ENCODE measurements at regions not wholly inside any gene's neighbourhood (a gene's known extent, or its start where the extent isn't known, plus 50 kb on each side); places are given as distances from the start of the nearest gene placed in this dataset.

GRCh38 chr18:78145096-78145495 lies 834.5 kb upstream of the SALL3 start:
- DNase-seq (ENCODE audit: low read depth): no peak

DNA sequence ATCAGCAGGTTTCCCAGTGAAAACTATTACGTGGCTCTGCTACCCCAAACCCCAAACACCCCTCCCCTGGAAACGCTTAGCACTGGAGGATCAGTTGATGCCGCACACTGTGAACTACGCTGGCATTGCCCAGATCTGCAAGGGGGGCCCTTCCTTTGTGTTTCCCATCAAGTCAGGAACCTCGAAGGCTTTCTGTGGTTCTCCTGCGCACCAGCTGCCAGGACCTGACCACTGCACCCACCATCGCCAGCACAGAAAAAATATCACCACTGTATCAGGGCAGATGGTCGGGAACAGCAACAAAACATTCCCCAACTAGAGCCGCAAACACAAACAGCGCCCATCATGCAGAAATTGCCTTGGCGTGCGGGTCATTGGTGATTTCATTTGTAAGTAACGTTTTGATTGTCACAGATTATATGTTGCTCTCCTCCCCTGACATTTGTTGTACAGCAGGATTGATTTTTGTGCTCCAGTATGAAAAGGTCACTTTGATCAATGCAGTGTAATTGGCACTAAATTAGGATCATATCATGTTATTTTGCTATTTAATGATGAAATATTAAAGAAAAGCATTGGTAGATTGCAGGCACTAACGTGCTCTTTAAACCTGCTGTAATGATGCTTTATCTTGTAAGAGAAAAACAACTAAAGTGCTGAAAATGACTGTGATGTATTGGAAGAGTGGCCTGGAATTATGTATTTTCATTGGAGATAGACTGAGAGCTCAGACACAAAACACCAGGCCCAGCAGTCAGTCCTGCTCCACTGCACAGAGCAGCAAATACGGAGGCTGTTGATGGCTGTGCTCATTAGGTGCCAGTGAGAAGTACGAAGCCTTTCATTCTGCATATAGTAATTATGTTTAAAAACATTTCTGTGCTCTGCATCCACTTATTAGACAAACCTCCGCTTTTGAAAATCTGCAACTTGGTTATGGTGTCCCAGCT lies 833.2 kb upstream of the SALL3 start:
- no peak for DNase-seq (ENCODE audit: low read depth)

GRCh38 chr18:78150590-78150989 lies 829.0 kb upstream of the SALL3 start:
- DNase-seq (ENCODE audit: low read depth): no peak

- DNase-seq (ENCODE audit: low read depth): no peak
These were observed 828.4 kb upstream of the SALL3 start for GRCh38 chr18:78151234-78151633.

- DNase-seq (ENCODE audit: low read depth): no peak
These were observed 827.5 kb upstream of the SALL3 start for GRCh38 chr18:78151948-78152725.

GRCh38 chr18:78153362-78153761 lies 826.3 kb upstream of the SALL3 start:
- no peak for DNase-seq (ENCODE audit: low read depth)

- no peak for DNase-seq (ENCODE audit: low read depth)
These were observed 825.2 kb upstream of the SALL3 start for GRCh38 chr18:78154444-78154843.

- DNase-seq (ENCODE audit: low read depth): no peak
These were observed 824.8 kb upstream of the SALL3 start for GRCh38 chr18:78154853-78155252.

DNA sequence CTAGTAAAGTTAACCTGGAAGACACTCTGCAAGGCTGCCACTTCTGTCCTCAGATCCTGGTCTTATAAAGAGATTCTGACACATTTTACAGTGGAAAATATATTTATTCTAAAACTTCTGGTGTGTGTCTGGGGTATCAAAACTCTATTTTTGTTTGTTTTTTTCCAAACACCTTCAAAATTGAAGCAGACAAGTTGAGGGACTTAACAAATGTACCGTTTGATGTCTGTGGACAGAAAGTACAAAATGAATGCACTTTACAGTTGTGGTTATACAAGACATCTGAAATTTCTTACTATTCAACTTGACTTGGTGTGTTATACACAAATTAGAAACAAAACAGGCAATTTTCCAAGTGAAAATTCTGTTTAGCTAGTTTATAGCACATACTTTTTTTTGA lies 823.2 kb upstream of the SALL3 start:
- DNase-seq (ENCODE audit: low read depth): peak; percentile 5

GRCh38 chr18:78158943-78159342 lies 820.7 kb upstream of the SALL3 start:
- DNase-seq (ENCODE audit: low read depth): no peak

DNA sequence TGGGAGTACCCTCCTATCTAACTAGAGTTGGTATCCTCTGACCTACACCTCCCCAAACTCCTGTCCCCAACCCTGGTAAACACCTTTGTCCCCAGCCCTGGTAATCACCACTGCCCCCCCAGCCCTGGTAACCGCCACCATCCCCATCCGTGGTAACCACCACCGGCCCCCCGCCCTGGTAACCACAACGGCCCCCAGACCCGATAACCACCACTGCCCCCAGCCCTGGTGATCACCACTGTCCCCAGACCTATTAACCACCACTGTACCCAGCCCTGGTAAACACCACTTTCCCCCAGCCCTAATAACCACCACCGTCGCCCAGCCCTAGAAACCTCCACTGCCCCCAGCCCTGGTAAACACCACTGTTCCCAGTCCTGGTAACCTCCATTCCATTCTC lies 820.2 kb upstream of the SALL3 start:
- DNase-seq (ENCODE audit: low read depth): no peak

- DNase-seq (ENCODE audit: low read depth): no peak
These were observed 818.5 kb upstream of the SALL3 start for GRCh38 chr18:78160961-78161656.

DNA sequence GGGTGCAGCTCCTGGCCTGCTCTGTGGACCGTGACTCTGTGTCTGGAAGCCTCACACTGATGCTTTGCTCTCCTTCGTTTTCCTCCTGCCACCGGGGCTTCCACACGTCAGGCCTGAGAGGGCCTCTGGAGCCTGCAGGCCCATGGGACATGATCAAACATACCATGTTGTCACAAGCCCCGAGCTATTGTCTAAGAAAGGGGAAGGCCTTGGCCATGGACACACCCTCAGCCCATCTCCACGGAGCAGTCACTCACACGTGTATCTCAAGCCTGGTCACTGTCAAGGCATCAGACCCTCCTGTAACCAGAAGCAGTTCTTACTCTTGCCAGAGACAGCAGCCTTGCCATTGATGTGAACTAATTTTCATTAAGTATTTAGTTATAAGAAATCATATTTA lies 814.1 kb upstream of the SALL3 start:
- no peak for DNase-seq (ENCODE audit: low read depth)

GRCh38 chr18:78168526-78168925 lies 811.1 kb upstream of the SALL3 start:
- no peak for DNase-seq (ENCODE audit: low read depth)

GRCh38 chr18:78169174-78169864 lies 810.3 kb upstream of the SALL3 start:
- DNase-seq (ENCODE audit: low read depth): no peak

GRCh38 chr18:78171954-78172353 lies 807.7 kb upstream of the SALL3 start:
- no peak for DNase-seq (ENCODE audit: low read depth)

DNA sequence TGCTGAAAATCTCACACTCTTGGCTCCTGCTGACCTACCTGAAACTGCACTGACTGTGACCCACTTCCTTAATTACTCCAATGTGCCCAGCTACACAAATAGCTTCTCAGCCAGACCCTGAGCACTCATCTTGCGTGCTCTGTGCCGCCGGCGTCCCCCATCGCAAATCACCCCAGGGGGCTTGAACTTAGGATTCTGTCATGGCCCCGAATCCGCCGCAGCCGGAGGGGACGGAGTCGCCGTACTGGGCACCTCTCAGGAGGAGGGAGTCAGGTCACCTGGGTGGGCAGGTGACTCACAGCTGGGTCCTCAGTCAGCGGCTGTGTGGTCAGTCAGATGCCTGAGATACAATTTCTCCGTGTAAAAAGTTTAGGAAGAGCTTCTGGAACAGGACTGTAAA lies 804.9 kb upstream of the SALL3 start:
- no peak for DNase-seq (ENCODE audit: low read depth)

DNA sequence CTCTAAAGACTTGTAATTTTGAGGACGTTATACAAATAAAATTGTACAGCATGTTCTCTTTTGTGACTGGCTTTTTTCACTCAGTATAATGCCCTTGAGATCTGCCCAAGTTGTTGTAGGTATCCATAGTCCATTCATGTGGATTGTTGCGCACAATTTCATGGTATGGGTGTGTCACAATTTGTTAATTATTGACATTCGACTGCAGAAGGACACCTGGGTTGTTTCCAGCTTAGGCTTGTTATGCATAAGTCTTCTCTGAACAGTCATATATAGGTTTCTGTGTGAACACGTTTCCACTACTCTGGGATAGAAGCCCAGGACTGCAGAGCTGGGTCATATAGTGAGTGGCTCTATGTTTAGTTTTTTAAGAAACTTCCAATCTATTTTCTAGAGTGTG lies 800.8 kb upstream of the SALL3 start:
- DNase-seq (ENCODE audit: low read depth): no peak

DNA sequence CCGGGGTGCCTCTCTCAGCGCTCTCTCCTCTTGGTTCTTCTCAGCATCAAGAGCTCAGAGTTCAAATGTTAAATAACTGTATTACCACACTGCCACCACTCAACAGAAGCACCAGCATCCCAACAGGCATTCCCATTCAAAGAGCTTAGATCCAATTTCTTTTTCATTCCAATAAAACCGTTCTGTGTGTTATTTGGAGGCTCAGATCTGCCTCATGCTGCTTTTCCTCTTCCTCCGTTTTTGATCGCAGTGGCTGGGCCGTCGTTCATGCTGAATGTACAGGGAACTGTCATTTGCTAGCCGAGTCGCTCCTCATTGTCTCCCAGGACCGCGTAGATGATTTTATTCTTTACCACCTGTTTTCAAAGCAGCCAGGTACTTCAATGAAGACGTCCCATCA lies 798.9 kb upstream of the SALL3 start:
- DNase-seq (ENCODE audit: low read depth): no peak

DNA sequence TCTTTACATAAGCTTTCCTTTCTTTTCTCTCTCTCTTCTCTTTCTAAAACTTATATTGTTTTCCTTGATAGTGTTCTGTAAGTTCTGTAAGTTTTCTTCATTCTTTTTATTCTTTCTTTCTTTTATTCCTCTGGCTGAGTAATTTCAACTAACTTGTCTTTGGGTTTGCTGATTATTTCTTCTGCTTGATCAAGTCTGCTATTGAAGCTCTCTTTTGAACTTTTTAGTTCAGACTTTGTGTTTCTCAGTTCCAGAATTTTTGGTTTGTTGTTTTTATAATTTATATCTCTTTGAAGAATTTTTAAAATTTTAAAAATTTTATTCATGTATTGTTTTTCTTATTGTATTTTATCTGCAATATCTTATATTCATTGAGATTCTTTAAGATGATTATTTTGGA lies 795.8 kb upstream of the SALL3 start:
- no peak for DNase-seq (ENCODE audit: low read depth)

- no peak for DNase-seq (ENCODE audit: low read depth)
These were observed 788.3 kb upstream of the SALL3 start for GRCh38 chr18:78191276-78191675.

Data from HT1080 (cell line).